Tibial nerve (tissue), 3 donors: ENCODE measurements at regions not wholly inside any gene's neighbourhood (a gene's known extent, or its start where the extent isn't known, plus 50 kb on each side); places are given as distances from the start of the nearest gene placed in this dataset.

Experiments used
- POLR2A ChIP-seq, 2 donors: fragments of 450-650 bp; IDR thresholded peaks; one replicate each; pipeline ENCODE4 v1.6.1; 2017; ENCODE audit warnings: antibody characterized with exemption in 2 of 2, mild to moderate bottlenecking in 2 of 2, moderate library complexity in 2 of 2
- TF ChIP-seq, protein P1 (sequence below), 5 experiments: fragments of 200-600 bp in 3 of 5; fragments of 450-650 bp in 2 of 5; sonication (generic) in 3 of 5; IDR thresholded peaks; one replicate each; pipeline ENCODE4 v1.5.1; 2016 to 2019; ENCODE audit warnings: antibody characterized with exemption in 5 of 5, mild to moderate bottlenecking in 3 of 5, moderate library complexity in 2 of 5

DNA sequence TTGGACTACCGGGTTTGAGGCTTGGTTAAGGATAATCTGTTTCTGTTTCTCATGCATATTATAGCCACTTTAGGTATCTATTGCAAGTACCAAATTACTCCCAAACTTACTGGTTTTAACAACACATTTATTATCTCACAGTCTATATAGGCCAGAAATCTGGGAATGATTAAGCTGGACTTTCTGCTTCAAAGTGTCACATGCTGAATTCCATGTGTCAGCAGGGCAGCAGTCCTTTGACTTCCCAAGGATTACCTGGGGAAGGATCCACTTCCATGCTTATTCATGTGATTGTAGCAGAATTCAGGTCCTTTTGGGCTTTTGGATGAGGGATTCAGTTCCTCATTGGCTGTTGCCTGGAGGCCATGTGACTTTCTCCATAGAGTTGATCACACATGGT is 349.0 kb upstream of the TRAM1L1 start:
- TF ChIP-seq POLR2A (IDR thresholded peaks at IDR 0.05) = no peak
- TF ChIP-seq, protein P1, sequence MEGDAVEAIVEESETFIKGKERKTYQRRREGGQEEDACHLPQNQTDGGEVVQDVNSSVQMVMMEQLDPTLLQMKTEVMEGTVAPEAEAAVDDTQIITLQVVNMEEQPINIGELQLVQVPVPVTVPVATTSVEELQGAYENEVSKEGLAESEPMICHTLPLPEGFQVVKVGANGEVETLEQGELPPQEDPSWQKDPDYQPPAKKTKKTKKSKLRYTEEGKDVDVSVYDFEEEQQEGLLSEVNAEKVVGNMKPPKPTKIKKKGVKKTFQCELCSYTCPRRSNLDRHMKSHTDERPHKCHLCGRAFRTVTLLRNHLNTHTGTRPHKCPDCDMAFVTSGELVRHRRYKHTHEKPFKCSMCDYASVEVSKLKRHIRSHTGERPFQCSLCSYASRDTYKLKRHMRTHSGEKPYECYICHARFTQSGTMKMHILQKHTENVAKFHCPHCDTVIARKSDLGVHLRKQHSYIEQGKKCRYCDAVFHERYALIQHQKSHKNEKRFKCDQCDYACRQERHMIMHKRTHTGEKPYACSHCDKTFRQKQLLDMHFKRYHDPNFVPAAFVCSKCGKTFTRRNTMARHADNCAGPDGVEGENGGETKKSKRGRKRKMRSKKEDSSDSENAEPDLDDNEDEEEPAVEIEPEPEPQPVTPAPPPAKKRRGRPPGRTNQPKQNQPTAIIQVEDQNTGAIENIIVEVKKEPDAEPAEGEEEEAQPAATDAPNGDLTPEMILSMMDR (IDR thresholded peaks at IDR 0.05) = no peak
